Panc1 (cell line): ENCODE measurements at regions not wholly inside any gene's neighbourhood (a gene's known extent, or its start where the extent isn't known, plus 50 kb on each side); places are given as distances from the start of the nearest gene placed in this dataset.

ENCODE experiments used
- TF ChIP-seq, protein P1 (sequence below): fragments of 450-650 bp; IDR thresholded peaks from 2 replicates; pipeline ENCODE4 v1.5.1; 2017; ENCODE audit warnings: mild to moderate bottlenecking
- TF ChIP-seq, protein P2 (sequence below), 2 experiments: IDR thresholded peaks; 2 replicates each; pipeline ENCODE4 v1.6.1; 2011 to 2012; ENCODE audit warnings: low read depth in 2 of 2, control low read depth in 1 of 2, low read length in 1 of 2, mild to moderate bottlenecking in 1 of 2, moderate library complexity in 1 of 2; ENCODE audit not compliant: insufficient read depth in 1 of 2

DNA sequence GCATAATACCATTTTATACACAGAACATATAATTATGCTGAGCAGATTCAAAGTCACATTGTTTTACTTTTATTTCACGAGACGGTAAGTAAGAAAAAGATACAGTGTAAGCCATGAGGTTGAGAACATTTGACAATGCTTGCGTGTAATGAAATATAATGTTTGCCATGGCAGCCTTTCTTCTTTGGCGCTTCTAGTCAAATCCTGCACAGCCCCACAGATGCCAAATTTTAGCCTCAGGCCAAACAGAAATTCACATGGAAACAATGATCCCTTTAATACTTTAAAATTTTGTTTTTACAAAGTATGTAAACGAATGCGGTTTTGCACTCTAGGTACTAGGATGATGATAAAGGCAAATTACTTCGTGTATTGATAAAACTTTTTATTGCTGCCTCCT lies 502.7 kb upstream of the SMIM31 start:
- TF ChIP-seq, protein P1, sequence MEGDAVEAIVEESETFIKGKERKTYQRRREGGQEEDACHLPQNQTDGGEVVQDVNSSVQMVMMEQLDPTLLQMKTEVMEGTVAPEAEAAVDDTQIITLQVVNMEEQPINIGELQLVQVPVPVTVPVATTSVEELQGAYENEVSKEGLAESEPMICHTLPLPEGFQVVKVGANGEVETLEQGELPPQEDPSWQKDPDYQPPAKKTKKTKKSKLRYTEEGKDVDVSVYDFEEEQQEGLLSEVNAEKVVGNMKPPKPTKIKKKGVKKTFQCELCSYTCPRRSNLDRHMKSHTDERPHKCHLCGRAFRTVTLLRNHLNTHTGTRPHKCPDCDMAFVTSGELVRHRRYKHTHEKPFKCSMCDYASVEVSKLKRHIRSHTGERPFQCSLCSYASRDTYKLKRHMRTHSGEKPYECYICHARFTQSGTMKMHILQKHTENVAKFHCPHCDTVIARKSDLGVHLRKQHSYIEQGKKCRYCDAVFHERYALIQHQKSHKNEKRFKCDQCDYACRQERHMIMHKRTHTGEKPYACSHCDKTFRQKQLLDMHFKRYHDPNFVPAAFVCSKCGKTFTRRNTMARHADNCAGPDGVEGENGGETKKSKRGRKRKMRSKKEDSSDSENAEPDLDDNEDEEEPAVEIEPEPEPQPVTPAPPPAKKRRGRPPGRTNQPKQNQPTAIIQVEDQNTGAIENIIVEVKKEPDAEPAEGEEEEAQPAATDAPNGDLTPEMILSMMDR, result no peak
- TF ChIP-seq, protein P2, sequence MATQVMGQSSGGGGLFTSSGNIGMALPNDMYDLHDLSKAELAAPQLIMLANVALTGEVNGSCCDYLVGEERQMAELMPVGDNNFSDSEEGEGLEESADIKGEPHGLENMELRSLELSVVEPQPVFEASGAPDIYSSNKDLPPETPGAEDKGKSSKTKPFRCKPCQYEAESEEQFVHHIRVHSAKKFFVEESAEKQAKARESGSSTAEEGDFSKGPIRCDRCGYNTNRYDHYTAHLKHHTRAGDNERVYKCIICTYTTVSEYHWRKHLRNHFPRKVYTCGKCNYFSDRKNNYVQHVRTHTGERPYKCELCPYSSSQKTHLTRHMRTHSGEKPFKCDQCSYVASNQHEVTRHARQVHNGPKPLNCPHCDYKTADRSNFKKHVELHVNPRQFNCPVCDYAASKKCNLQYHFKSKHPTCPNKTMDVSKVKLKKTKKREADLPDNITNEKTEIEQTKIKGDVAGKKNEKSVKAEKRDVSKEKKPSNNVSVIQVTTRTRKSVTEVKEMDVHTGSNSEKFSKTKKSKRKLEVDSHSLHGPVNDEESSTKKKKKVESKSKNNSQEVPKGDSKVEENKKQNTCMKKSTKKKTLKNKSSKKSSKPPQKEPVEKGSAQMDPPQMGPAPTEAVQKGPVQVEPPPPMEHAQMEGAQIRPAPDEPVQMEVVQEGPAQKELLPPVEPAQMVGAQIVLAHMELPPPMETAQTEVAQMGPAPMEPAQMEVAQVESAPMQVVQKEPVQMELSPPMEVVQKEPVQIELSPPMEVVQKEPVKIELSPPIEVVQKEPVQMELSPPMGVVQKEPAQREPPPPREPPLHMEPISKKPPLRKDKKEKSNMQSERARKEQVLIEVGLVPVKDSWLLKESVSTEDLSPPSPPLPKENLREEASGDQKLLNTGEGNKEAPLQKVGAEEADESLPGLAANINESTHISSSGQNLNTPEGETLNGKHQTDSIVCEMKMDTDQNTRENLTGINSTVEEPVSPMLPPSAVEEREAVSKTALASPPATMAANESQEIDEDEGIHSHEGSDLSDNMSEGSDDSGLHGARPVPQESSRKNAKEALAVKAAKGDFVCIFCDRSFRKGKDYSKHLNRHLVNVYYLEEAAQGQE (IDR thresholded peaks at IDR 0.05; ENCODE audit: insufficient read depth in 1 of 2, low read depth in 2 of 2, low read length in 1 of 2), result no peak
